ENCODE measurements at regions not wholly inside any gene's neighbourhood (a gene's known extent, or its start where the extent isn't known, plus 50 kb on each side); places are given as distances from the start of the nearest gene placed in this dataset.

GRCh38 chr5:91223886-91224285, 159.2 kb downstream of the ARRDC3 start:
- TF ChIP-seq, protein P1, sequence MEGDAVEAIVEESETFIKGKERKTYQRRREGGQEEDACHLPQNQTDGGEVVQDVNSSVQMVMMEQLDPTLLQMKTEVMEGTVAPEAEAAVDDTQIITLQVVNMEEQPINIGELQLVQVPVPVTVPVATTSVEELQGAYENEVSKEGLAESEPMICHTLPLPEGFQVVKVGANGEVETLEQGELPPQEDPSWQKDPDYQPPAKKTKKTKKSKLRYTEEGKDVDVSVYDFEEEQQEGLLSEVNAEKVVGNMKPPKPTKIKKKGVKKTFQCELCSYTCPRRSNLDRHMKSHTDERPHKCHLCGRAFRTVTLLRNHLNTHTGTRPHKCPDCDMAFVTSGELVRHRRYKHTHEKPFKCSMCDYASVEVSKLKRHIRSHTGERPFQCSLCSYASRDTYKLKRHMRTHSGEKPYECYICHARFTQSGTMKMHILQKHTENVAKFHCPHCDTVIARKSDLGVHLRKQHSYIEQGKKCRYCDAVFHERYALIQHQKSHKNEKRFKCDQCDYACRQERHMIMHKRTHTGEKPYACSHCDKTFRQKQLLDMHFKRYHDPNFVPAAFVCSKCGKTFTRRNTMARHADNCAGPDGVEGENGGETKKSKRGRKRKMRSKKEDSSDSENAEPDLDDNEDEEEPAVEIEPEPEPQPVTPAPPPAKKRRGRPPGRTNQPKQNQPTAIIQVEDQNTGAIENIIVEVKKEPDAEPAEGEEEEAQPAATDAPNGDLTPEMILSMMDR (IDR thresholded peaks at IDR 0.05; ENCODE audit: low read length) = no peak
- no peak for TF ChIP-seq EZH2 (IDR thresholded peaks at IDR 0.05; ENCODE audit: borderline replicate concordance, low read length)

Data from OCI-LY1 (cell line).